GM18519 (cell line): ENCODE measurements at regions not wholly inside any gene's neighbourhood (a gene's known extent, or its start where the extent isn't known, plus 50 kb on each side); places are given as distances from the start of the nearest gene placed in this dataset.
"Not testable (repeated sequence)": the region's sequence is repeated elsewhere in the genome, so short reads cannot be mapped to it uniquely, and the experiment has no call there.

Experiments used
- ATAC-seq: cut with Tn5 transposase; IDR thresholded peaks from one replicate; pipeline ENCODE4 v1.9.1; 2021; ENCODE audit warnings: mild to moderate bottlenecking, moderate library complexity; ENCODE audit not compliant: unreplicated experiment, low FRiP score

- no peak for ATAC-seq
These were observed 163.2 kb upstream of the FOXF1 start for GRCh38 chr16:86347090-86347489.

GRCh38 chr16:86347916-86348555 is 162.3 kb upstream of the FOXF1 start:
- ATAC-seq, result no peak

- no peak for ATAC-seq
These were observed 160.9 kb upstream of the FOXF1 start for GRCh38 chr16:86349338-86349900.

GRCh38 chr16:86350289-86350688 is 160.0 kb upstream of the FOXF1 start:
- ATAC-seq, result no peak

GRCh38 chr16:86351041-86351784 is 159.1 kb upstream of the FOXF1 start:
- ATAC-seq, result no peak

- not testable (repeated sequence) for ATAC-seq
These were observed 158.6 kb upstream of the FOXF1 start for GRCh38 chr16:86351785-86352139.

GRCh38 chr16:86353148-86353547 is 157.2 kb upstream of the FOXF1 start:
- ATAC-seq, result no peak

GRCh38 chr16:86353948-86354347 is 156.4 kb upstream of the FOXF1 start:
- no peak for ATAC-seq

- no peak for ATAC-seq
These were observed 155.4 kb upstream of the FOXF1 start for GRCh38 chr16:86354641-86355513.

- ATAC-seq, result no peak
These were observed 154.8 kb upstream of the FOXF1 start for GRCh38 chr16:86355531-86355930.

- ATAC-seq, result no peak
These were observed 154.4 kb upstream of the FOXF1 start for GRCh38 chr16:86355951-86356350.

- ATAC-seq, result no peak
These were observed 153.5 kb upstream of the FOXF1 start for GRCh38 chr16:86356804-86357203.

GRCh38 chr16:86357303-86357702 is 153.0 kb upstream of the FOXF1 start:
- ATAC-seq, result no peak

GRCh38 chr16:86357950-86358349 is 152.4 kb upstream of the FOXF1 start:
- no peak for ATAC-seq

GRCh38 chr16:86359571-86359970 is 150.8 kb upstream of the FOXF1 start:
- no peak for ATAC-seq

GRCh38 chr16:86362155-86362849 is 148.0 kb upstream of the FOXF1 start:
- no peak for ATAC-seq

- no peak for ATAC-seq
These were observed 147.3 kb upstream of the FOXF1 start for GRCh38 chr16:86363057-86363490.

- no peak for ATAC-seq
These were observed 146.3 kb upstream of the FOXF1 start for GRCh38 chr16:86363836-86364618.

GRCh38 chr16:86364653-86365380 is 145.5 kb upstream of the FOXF1 start:
- ATAC-seq, result no peak
